ENCODE measurements at regions not wholly inside any gene's neighbourhood (a gene's known extent, or its start where the extent isn't known, plus 50 kb on each side); places are given as distances from the start of the nearest gene placed in this dataset.

DNA sequence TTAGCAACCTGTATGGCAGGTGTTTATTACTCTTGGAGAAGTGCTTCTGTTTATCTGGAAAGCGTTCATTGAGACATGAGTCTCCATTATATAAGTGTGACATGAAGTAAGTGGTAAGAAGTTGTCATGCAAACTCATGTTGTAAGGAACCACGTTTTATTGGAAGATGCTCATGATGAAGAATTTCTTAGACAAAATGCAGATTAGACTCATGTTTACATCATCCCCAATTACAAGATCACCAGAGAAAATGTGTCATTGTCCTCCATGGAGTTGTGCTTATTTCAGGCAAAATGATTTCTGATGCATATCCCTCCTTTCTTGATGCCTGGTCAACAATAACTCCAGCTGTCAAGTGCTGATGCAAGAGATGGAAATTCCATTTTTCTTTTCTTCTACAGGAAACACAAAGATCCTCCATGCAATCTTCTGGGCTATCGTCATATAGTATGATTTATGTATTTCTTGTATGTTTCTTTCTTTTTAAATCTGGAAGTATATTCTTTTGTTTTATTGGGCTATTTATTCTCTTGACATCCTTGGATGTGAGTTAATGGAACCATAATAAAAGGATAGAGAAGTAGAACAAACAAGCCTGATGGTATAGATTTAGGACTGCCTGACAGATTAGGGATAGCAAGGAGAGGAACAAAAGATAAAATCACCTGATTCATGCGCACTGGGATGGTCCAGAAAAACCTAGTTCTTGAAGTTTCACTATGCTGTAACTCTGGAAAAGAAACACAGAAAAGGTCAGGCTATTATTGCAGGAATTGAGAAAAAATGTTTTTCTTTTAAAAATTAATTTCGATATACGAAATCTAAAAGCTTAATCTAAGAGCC lies 50.7 kb upstream of the DIAPH3 start:
- DNase-seq (ENCODE audit: extremely low spot score) = no peak
- ChIA-PET POLR2A (no interaction called here), CTCF (no interaction called here)
- TF ChIP-seq, protein P1, sequence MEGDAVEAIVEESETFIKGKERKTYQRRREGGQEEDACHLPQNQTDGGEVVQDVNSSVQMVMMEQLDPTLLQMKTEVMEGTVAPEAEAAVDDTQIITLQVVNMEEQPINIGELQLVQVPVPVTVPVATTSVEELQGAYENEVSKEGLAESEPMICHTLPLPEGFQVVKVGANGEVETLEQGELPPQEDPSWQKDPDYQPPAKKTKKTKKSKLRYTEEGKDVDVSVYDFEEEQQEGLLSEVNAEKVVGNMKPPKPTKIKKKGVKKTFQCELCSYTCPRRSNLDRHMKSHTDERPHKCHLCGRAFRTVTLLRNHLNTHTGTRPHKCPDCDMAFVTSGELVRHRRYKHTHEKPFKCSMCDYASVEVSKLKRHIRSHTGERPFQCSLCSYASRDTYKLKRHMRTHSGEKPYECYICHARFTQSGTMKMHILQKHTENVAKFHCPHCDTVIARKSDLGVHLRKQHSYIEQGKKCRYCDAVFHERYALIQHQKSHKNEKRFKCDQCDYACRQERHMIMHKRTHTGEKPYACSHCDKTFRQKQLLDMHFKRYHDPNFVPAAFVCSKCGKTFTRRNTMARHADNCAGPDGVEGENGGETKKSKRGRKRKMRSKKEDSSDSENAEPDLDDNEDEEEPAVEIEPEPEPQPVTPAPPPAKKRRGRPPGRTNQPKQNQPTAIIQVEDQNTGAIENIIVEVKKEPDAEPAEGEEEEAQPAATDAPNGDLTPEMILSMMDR (IDR thresholded peaks at IDR 0.05; ENCODE audit: control extremely low read depth, extremely low read depth, low read depth, missing control alignments) = no peak

DNA sequence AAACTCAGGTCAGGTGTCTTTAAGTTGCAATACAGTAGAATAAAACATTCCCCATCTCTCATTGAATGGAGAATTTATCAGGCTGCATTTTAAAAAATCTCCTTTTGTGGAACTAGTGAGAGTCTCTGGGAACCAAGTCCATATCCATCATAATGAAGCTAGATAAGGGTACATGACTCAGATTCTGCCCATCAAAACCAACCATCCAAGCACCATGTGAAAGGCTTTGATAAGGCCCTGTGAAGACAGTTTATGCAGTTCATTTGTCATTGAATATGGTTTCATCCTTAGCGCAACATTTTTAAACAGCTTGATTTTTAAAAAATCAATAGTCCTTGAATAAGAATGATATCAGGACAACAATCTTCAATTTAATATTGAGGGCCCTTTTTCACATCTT lies 56.3 kb upstream of the DIAPH3 start:
- no peak for DNase-seq (ENCODE audit: extremely low spot score)
- TF ChIP-seq, protein P1 (IDR thresholded peaks at IDR 0.05; ENCODE audit: control extremely low read depth, extremely low read depth, low read depth, missing control alignments) = no peak
- POLR2A ChIA-PET = no interaction called here
- CTCF ChIA-PET = interaction anchor here (1.0 kb wide), 1 partner anchor 20 kb away, joined by 3 read pairs; no protein-coding TSS in a partner anchor

DNA sequence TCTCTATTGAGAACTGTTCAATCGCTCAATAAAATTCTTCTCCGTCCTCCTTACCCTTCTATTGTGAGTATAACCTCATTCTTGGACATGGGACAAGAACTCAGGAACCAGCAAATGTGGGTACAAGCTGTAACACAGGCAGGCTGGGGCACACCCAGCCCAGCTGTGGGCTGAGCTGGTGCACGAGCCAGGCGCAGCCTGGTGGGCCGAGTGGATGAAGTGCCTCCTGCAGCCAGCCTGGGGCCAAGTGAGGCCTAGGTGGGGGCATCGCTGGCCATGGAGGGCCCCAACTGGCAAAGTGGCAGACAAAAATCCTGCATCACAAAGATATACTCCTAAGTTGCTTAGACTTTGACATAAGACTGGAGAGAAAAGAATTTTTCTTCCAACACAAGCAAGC lies 57.9 kb upstream of the DIAPH3 start:
- ChIA-PET CTCF (no interaction called here), POLR2A (no interaction called here)
- TF ChIP-seq, protein P1 (IDR thresholded peaks at IDR 0.05; ENCODE audit: control extremely low read depth, extremely low read depth, low read depth, missing control alignments) = no peak
- DNase-seq (ENCODE audit: extremely low spot score) = no peak

DNA sequence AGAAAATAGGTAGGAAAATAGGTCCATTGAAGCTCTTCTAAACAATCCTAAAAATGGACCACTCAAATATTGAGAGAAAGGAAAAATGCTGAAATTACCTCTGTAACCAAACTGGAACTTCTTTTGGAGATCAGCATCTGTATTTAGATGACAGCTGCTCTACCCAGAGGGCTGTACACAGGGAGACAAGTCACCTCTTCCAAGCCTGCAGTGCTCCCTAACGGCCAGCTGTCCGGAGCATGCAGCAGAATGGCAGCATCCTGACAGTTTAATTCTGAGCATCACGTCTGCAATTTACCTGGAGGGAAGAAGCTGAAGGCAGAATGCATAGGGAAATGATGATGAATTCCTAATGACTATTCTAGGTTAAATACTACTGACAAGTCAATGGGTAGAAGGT lies 62.8 kb upstream of the DIAPH3 start:
- POLR2A ChIA-PET = no interaction called here
- DNase-seq (ENCODE audit: extremely low spot score) = no peak
- TF ChIP-seq, protein P1 (IDR thresholded peaks at IDR 0.05; ENCODE audit: control extremely low read depth, extremely low read depth, low read depth, missing control alignments) = peak; percentile 31
- CTCF ChIA-PET = interaction anchor here (1.0 to 1.8 kb wide), 3 partner anchors 13 to 544 kb away, joined by 3 to 5 read pairs (median 4); no protein-coding TSS in a partner anchor

DNA sequence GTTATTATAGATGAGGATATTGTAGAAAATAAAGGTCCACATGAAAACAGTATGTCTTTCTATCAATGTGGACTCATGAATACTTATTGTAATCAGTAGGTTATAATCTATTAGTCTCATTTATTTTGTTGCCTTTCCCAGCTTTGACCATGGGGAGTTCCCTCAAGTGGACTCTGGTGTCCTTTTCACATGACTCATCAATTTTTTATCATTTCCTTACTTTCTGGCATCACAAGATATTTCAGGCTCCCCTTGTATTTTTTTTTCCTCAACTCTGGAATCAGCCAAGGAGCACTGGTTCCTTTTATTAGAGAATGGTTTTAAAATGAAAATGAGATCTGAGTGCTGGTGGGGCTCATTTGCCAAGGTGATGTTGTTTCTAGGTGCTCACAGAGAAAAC lies 63.4 kb upstream of the DIAPH3 start:
- DNase-seq (ENCODE audit: extremely low spot score) = no peak
- TF ChIP-seq, protein P1 (IDR thresholded peaks at IDR 0.05; ENCODE audit: control extremely low read depth, extremely low read depth, low read depth, missing control alignments) = no peak
- ChIA-PET CTCF (interaction anchor here (1.0 to 1.8 kb wide), 3 partner anchors 13 to 545 kb away, joined by 3 to 5 read pairs (median 4); no protein-coding TSS in a partner anchor), POLR2A (no interaction called here)

DNA sequence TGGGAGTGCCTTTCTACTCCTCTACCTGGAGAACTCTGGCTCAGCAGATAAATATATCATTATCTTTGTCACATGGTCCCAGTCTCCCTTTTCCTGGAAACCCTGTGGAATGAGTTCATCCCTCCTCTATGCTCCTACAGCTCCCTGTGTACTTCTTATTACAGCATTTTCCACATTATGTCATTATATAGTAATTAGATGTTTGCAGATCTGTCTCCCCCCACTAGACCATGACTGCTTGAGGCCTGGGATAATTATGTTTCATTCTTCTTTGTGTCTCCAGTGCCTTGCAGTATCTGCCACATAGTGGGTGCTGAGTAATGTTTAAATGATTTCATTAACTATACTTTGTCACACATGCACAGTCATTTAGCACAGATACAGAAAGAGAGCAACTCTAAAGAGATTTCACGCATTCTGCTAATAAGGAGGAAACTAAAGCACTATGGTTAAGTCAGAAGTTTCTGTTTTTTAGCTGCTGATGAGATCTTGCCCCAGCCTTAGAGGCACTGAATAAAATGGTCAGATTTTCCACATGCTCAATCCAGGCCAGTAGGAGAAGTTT lies 66.1 kb upstream of the DIAPH3 start:
- no peak for DNase-seq (ENCODE audit: extremely low spot score)
- TF ChIP-seq, protein P1 (IDR thresholded peaks at IDR 0.05; ENCODE audit: control extremely low read depth, extremely low read depth, low read depth, missing control alignments) = no peak
- ChIA-PET POLR2A (no interaction called here), CTCF (interaction anchor here (0.7 kb wide), 2 partner anchors 10 to 42 kb away, joined by 3 to 4 read pairs; no protein-coding TSS in a partner anchor)
